HepG2 (cell line): ENCODE measurements at regions not wholly inside any gene's neighbourhood (a gene's known extent, or its start where the extent isn't known, plus 50 kb on each side); places are given as distances from the start of the nearest gene placed in this dataset.

Source experiments
- ARID5B ChIP-seq: IDR thresholded peaks from 2 replicates; pipeline ENCODE4 v1.4.0; 2020; ENCODE audit warnings: mild to moderate bottlenecking, missing genetic modification reagents
- CHCHD3 ChIP-seq: sonication (generic); formaldehyde crosslinking; IDR thresholded peaks from 2 replicates; pipeline ENCODE4 v1.8.0; 2022; ENCODE audit warnings: mild to moderate bottlenecking, missing genetic modification reagents, moderate library complexity
- MLXIP ChIP-seq: sonication (generic); formaldehyde crosslinking; IDR thresholded peaks from 2 replicates; pipeline ENCODE4 v1.9.0; 2021; ENCODE audit warnings: missing genetic modification reagents, borderline replicate concordance
- PAF1 ChIP-seq: IDR thresholded peaks from 2 replicates; pipeline ENCODE4 v1.6.1; 2016; ENCODE audit warnings: missing genetic modification reagents, missing compliant biosample characterization
- SMARCC2 ChIP-seq: fragments of 450-650 bp; IDR thresholded peaks from 2 replicates; pipeline ENCODE4 v1.6.1; 2017; ENCODE audit warnings: antibody characterized with exemption, mild to moderate bottlenecking
- SNAPC5 ChIP-seq: sonication (generic); formaldehyde crosslinking; IDR thresholded peaks from 2 replicates; pipeline ENCODE4 v1.8.1; 2023; ENCODE audit warnings: mild to moderate bottlenecking, missing genetic modification reagents, borderline replicate concordance
- STAT5B ChIP-seq: sonication (generic); formaldehyde crosslinking; IDR thresholded peaks from 2 replicates; pipeline ENCODE4 v1.4.0; 2020; ENCODE audit warnings: missing genetic modification reagents
- ZBTB26 ChIP-seq: IDR thresholded peaks from 2 replicates; pipeline ENCODE4 v1.6.1; 2016; ENCODE audit warnings: missing compliant biosample characterization, missing genetic modification reagents, borderline replicate concordance
- ZBTB46 ChIP-seq: sonication (generic); formaldehyde crosslinking; IDR thresholded peaks from 2 replicates; pipeline ENCODE4 v1.4.0; 2020; ENCODE audit warnings: mild to moderate bottlenecking, missing genetic modification reagents, borderline replicate concordance
- ZFY ChIP-seq: sonication (generic); formaldehyde crosslinking; IDR thresholded peaks from 2 replicates; pipeline ENCODE4 v1.4.0; 2020; ENCODE audit warnings: missing genetic modification reagents
- ZNF142 ChIP-seq: sonication (generic); formaldehyde crosslinking; IDR thresholded peaks from 2 replicates; pipeline ENCODE4 v1.4.0; 2020; ENCODE audit warnings: missing genetic modification reagents
- ZNF878 ChIP-seq: sonication (generic); formaldehyde crosslinking; IDR thresholded peaks from 2 replicates; pipeline ENCODE4 v1.8.1; 2023; ENCODE audit warnings: mild to moderate bottlenecking, missing genetic modification reagents, moderate library complexity

- TF ChIP-seq MLXIP (CRISPR knock-in tag) (no peak), ZBTB26 (CRISPR knock-in tag) (no peak), ZBTB46 (CRISPR knock-in tag) (no peak), SNAPC5 (CRISPR knock-in tag) (no peak), SMARCC2 (no peak), PAF1 (no peak), ZNF142 (CRISPR knock-in tag) (no peak), ZFY (no peak), ZNF878 (CRISPR knock-in tag) (no peak), STAT5B (CRISPR knock-in tag) (no peak), CHCHD3 (CRISPR knock-in tag) (no peak), ARID5B (CRISPR knock-in tag) (no peak)
- TF ChIP-seq, all 625 proteins: peak for 0
Measured at GRCh38 chr13:74062933-74063332, 71.3 kb downstream of the KLF12 start (continued).
